PFSK-1 (cell line): ENCODE measurements at regions not wholly inside any gene's neighbourhood (a gene's known extent, or its start where the extent isn't known, plus 50 kb on each side); places are given as distances from the start of the nearest gene placed in this dataset.

Source experiments
- FOXP2 ChIP-seq: optimal IDR thresholded peaks from 2 replicates; pipeline ENCODE3; 2011; ENCODE audit warnings: borderline replicate concordance, control low read depth, inconsistent platforms; ENCODE audit not compliant: insufficient read depth; ENCODE audit errors: extremely low read length, extremely low read depth
- POLR2AphosphoS5 ChIP-seq: IDR thresholded peaks from 2 replicates; pipeline ENCODE4 v1.6.1; 2012; ENCODE audit warnings: low read depth, mild to moderate bottlenecking, control low read depth, low read length, moderate library complexity
- REST ChIP-seq, 2 experiments: IDR thresholded peaks; 2 replicates each; pipeline versions ENCODE4 v1.6.1 to v1.8.0; 2011 to 2012; ENCODE audit warnings: low read depth in 2 of 2, low read length in 2 of 2, control low read depth in 1 of 2, inconsistent platforms in 1 of 2, mild to moderate bottlenecking in 1 of 2, moderate library complexity in 1 of 2; ENCODE audit not compliant: insufficient read depth in 1 of 2
- TAF1 ChIP-seq: IDR thresholded peaks from 2 replicates; pipeline ENCODE4 v1.6.1; 2012; ENCODE audit warnings: low read length, control low read depth, borderline replicate concordance; ENCODE audit not compliant: insufficient read depth

DNA sequence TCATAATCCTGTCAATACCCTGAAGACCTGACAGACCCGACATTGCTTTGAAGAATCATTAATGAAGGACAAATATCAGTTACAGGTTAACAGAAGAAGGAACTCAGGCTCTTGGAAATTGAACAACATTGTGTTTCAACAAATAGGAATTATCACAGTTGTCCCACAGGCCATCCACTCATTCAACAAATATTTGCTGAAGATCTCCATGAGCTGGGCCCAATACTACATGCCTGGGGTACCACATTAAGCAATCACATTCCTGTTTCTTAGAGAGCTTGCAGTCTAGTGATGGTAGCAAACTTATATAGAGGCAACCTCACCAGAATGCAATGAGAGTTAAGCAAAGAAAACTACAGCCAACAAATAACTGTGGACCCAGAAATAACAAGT is 671.6 kb upstream of the ACVR2A start:
- no peak for TF ChIP-seq POLR2AphosphoS5
- TF ChIP-seq REST (IDR thresholded peaks at IDR 0.05; ENCODE audit: insufficient read depth in 1 of 2, low read depth in 2 of 2, low read length in 2 of 2): no peak
- no peak for TF ChIP-seq FOXP2
- TF ChIP-seq TAF1: no peak
